Skeletal muscle cell (primary cell): ENCODE measurements at regions not wholly inside any gene's neighbourhood (a gene's known extent, or its start where the extent isn't known, plus 50 kb on each side); places are given as distances from the start of the nearest gene placed in this dataset.

Source experiments
- DNase-seq: peaks from one replicate; pipeline ENCODE4 v3.0.0-alpha.2; 2010; ENCODE audit warnings: low read depth
- H3K4me3 ChIP-seq: 2 replicates; pipeline ENCODE4 v1.5.1; 2011; ENCODE audit warnings: low read depth, mild to moderate bottlenecking, control low read depth, low read length, moderate library complexity

- DNase-seq: no peak
Observed at GRCh38 chr9:118263949-118264348, 559.7 kb downstream of the TLR4 start.

DNA sequence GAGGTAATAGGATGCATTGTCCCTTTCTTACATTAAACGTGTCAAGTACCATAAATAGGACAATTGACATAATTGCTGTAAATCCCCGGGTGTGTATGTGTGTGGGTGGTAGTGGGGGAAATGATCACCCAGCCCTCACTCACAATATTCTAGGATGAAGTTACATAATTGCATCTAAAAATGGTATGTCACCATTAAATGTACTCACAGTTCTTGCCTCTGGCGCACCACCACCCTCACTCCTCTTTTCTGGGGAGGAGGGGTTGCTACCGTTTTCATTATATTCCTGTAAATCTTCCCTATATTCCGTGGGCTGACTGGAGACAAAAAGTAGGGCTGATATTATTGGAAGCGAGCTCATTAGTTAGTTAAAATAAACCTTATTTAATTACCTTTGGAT lies 563.8 kb downstream of the TLR4 start:
- H3K4me3 ChIP-seq: no peak overlapping the region
- DNase-seq: no peak

More at GRCh38 chr9:118263949-118264348, 559.7 kb downstream of the TLR4 start:
- no peak overlapping the region for H3K4me3 ChIP-seq

DNA sequence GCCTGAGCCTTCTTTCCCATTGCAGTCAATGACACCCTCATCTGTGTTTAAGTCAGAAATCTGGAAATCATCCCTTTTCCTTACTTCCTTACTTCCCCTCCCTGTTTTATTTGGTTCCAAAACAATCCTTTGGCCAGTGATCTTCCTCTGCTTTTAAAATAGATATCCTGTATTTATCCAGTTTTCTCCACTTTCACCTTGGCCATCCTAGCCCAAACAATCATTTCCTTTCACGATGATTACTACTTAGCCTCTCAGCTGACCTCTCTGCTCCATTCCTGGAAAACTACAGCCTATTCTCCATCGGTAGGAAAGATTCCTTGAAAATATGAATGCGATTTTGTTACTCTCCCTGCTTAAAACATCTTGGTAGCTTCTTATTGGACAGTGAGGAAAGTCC lies 565.4 kb downstream of the TLR4 start:
- no peak overlapping the region for H3K4me3 ChIP-seq

DNA sequence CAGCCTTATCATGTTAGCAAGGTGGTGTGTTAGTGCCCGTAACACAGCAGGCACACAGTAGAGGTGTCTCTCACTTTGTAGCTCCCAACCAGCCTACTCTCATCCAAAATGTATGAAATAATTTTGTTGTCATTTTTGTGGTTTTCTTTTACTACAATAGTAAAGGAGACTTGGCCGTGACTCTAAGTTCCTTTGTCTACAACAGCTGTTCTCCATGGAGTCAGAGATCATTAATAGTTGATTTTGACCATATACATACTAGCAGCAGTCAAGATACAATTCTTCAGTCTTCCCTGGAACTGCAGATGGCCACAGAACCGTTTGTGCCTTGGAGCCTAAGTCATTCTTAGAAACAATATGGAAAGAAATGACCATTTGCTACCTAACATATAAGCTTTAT lies 567.1 kb downstream of the TLR4 start:
- no peak for DNase-seq
- H3K4me3 ChIP-seq: no peak overlapping the region

More for the DNA sequence above, 565.4 kb downstream of the TLR4 start:
- no peak for DNase-seq

GRCh38 chr9:118271936-118272335 lies 567.7 kb downstream of the TLR4 start:
- no peak for DNase-seq
- no peak overlapping the region for H3K4me3 ChIP-seq

DNA sequence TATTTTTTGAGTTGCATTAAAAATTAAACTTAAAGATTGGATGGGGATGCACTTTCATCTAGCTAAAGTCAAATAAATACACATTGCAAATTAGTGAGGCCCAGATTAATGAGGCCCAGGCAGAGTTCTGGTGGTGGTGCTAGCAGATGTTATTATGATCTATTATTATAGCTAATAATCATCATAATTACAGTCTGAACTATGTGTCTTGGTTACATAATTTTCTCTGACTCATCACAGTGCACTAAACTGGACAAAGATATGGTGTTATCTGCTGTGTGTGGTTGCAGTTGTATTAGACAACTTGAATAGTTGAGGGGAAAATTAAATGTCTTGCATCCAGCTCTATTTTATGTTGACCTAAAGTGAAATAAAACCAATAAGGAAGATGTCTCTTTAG lies 568.8 kb downstream of the TLR4 start:
- no peak for DNase-seq
- H3K4me3 ChIP-seq: no peak overlapping the region

- no peak overlapping the region for H3K4me3 ChIP-seq
- DNase-seq: no peak
Observed at GRCh38 chr9:118276784-118277183, 572.6 kb downstream of the TLR4 start.

GRCh38 chr9:118281772-118282171 lies 577.6 kb downstream of the TLR4 start:
- no peak overlapping the region for H3K4me3 ChIP-seq
- no peak for DNase-seq

- no peak for DNase-seq
Observed at GRCh38 chr9:118283488-118283887, 579.3 kb downstream of the TLR4 start.

DNA sequence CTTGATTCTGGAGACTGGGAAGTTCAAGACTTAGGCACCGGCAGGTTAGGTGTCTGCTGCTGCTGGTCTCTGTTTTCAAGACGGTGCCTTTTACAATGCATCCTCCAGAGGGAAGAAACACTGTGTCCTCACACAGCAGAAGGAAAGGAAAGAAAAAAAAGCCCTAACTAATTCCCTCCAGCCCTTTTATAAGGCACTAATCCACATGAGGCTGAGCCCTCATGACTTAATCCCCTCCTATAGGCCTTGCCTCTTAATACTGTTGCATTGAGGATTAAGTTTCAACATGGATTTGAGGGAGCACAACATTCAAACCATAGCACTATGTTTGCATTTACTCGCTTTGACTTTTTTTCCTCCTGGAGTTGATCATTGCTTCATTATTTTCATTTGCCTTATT lies 585.9 kb downstream of the TLR4 start:
- no peak overlapping the region for H3K4me3 ChIP-seq
- DNase-seq: no peak

More at GRCh38 chr9:118283488-118283887, 579.3 kb downstream of the TLR4 start:
- H3K4me3 ChIP-seq: no peak overlapping the region

DNA sequence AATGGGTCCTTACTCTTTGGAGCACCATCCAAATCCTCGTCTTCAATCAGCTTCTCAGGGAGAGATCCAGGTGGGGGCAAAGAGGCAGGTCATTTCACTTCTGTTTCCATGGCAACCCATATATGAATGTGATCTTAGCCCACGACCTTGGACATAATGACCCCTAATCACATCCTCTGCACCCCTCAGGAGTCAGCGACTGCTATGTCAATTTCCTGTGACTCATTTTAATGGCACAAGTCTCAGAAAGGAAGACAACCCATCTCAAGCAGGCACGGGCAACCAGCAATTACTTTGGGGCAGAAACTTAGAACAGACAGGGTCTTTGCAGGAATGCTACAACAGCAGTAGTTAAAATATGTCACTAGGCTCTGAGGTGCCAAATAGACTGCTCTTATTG lies 591.2 kb downstream of the TLR4 start:
- no peak for DNase-seq
- no peak overlapping the region for H3K4me3 ChIP-seq

- DNase-seq: no peak
- no peak overlapping the region for H3K4me3 ChIP-seq
Observed at GRCh38 chr9:118302721-118303120, 598.5 kb downstream of the TLR4 start.

DNA sequence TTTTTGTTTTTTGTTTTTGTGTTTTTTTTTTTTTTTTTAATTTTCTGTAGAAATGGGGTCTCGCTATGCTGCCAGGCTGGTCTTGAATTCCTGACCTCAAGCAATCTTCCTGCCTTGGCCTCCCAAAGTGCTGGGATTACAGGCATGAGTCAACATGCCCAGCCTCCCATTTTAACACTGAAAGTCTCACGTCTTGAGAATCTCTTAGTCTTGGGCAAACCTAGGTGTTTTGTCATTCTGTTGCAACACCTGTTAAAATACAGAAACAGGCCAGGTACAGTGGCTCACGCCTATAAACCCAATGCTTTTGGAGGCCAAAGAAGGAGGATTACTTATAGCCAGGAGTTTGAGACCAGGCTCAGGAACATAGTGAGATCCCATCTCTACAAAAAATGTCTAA lies 599.0 kb downstream of the TLR4 start:
- no peak overlapping the region for H3K4me3 ChIP-seq
- no peak for DNase-seq

DNA sequence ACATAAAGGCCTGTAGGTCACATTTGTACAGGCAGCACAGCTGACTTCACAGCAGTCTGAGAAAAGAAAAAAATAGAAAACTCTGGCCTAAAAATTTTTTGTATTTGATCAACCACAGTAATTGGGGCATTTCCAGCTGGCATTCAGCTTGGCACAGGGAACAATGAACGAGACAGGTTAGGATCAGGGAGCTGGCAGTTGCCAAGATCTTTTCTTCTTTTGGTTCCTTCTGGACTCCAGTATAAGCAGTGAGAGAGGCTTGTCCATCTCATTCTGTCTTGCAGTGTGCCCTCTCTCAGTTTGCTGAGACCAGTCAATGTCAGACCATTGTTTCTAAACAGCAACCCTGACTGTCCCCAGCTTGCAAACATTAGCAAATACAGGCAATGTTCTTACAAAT lies 601.1 kb downstream of the TLR4 start:
- H3K4me3 ChIP-seq: no peak overlapping the region
- DNase-seq: no peak

DNA sequence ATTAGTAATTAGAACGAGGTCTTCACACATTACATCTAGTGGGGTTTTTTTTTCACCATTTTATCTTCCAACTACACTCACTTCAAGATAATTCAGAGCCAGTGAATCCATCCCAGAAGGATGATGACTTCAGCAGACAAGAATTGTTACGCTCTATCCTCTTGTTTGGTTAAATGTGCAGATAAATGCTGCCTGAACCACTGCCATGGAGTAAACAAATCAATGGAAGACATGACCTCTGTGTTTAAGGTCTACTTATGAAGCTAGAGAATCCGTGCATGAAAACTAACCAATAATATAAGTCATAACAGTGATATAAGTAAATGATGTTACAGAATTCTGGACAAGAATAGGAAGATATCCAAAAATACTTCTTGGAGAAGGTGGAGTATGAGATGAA lies 602.6 kb downstream of the TLR4 start:
- H3K4me3 ChIP-seq: no peak overlapping the region
- no peak for DNase-seq

- DNase-seq: no peak
- H3K4me3 ChIP-seq: no peak overlapping the region
Observed at GRCh38 chr9:118313965-118314364, 609.8 kb downstream of the TLR4 start.

DNA sequence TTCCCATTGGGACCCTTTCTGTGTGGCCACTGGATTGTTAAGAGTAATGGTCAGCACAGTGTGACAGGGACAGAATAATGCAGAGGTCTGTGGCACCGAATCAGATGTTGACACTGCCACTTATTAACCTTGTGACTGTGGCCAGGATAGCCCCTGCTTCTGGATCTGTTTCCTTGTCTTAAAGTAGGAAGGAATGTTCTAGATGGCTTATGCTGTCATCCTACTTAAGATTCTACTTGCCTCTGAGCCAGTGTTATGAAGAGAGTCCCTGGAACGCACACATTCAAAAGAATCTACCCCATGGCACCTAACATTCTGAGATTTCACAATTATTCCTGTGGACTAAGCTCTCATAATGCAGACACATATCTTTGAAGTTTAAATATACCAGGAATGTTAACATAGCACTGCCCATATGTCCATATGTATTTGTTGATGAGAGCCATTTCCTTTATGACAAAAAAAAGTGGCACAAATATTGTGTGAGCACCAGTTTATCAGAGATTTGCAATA lies 612.7 kb downstream of the TLR4 start:
- H3K4me3 ChIP-seq: no peak overlapping the region
- no peak for DNase-seq

GRCh38 chr9:118318770-118319431 lies 614.7 kb downstream of the TLR4 start:
- no peak overlapping the region for H3K4me3 ChIP-seq
- no peak for DNase-seq

- H3K4me3 ChIP-seq: no peak overlapping the region
Observed at GRCh38 chr9:118321788-118322187, 617.6 kb downstream of the TLR4 start.

GRCh38 chr9:118324706-118325105 lies 620.5 kb downstream of the TLR4 start:
- no peak for DNase-seq

More at GRCh38 chr9:118321788-118322187, 617.6 kb downstream of the TLR4 start:
- DNase-seq: no peak

GRCh38 chr9:118325757-118326156 lies 621.6 kb downstream of the TLR4 start:
- no peak overlapping the region for H3K4me3 ChIP-seq
- no peak for DNase-seq

More at GRCh38 chr9:118324706-118325105, 620.5 kb downstream of the TLR4 start:
- no peak overlapping the region for H3K4me3 ChIP-seq
